HG02973 (cell line): ENCODE measurements at regions not wholly inside any gene's neighbourhood (a gene's known extent, or its start where the extent isn't known, plus 50 kb on each side); places are given as distances from the start of the nearest gene placed in this dataset.
"Not testable (repeated sequence)": the region's sequence is repeated elsewhere in the genome, so short reads cannot be mapped to it uniquely, and the experiment has no call there.

Experiments
- ATAC-seq: cut with Tn5 transposase; IDR thresholded peaks from one replicate; pipeline ENCODE4 v1.9.1; 2021; ENCODE audit warnings: moderate library complexity; ENCODE audit not compliant: unreplicated experiment

DNA sequence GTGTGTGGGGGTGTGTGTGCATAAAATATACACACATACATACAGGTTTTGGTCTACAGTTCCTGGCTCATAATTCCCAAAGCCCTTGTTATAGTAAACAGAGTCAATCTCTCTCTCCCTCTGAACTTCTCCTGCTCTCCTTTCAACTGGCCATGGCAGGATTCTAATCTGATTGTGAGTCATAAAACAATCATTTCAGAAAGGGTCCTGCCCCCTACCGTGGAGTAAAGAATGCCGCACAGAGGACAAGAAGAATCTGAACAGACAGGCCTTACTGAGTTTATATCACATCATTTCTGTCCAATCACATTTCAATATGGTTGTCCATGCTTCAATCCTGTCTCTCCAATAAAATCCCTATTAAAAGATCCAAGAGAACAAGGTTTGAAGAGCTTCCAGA, 416.9 kb downstream of the FRK start:
- no peak for ATAC-seq

DNA sequence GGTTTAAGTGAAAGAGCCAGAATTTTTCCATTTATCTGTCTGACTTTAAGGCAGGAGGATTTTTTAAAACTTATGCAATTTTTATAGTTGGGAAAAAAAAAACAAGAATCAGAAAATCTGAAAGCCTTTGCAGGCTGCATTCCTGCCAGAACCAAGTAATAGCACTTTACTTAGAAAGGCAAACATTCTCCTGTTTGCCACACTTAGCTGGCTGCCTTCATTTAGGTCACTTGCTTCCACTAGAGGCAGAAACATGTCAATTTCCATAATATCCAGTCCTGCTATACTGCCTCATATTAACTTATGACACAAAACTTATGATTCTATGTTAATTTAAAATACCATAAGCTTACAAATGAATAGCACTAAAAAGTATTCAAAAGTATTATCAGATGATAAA, 425.8 kb downstream of the FRK start:
- ATAC-seq: no peak

DNA sequence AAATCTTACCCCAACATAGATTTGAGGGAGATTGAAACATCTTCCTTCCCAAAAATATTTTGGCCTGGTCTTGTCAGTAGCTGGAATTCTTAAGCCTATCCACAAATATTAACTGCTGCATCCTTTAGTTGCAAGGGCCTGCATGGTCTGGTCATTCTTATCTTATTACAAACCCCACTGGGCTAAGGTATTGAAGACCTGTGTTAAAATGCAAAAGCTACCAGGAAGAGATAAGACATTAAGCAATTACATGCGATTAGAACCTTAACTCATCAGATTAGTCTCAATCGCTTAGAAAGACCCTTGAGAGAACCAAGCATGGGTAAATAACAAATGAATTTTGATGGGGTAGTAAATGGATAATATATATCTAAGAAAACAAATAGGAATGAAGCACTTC, 426.6 kb downstream of the FRK start:
- ATAC-seq: no peak

DNA sequence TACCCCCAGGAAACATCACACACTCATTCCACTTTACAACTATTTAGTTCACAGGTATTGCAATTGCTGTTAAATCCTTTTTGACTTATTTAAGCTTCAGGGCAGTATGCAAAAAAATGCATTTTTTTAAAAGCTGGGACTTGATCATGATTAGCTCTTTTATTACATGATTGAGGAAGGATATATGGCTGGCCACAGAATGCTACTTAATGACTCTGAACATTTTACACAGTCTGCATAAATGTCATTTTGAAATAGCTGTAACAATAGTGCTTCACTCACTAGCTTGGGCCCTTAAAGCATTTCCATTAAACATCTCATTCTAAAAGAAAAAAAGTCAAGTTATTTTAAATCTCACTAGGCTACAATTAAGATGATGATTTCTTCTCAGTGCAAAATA, 429.7 kb downstream of the FRK start:
- no peak for ATAC-seq

DNA sequence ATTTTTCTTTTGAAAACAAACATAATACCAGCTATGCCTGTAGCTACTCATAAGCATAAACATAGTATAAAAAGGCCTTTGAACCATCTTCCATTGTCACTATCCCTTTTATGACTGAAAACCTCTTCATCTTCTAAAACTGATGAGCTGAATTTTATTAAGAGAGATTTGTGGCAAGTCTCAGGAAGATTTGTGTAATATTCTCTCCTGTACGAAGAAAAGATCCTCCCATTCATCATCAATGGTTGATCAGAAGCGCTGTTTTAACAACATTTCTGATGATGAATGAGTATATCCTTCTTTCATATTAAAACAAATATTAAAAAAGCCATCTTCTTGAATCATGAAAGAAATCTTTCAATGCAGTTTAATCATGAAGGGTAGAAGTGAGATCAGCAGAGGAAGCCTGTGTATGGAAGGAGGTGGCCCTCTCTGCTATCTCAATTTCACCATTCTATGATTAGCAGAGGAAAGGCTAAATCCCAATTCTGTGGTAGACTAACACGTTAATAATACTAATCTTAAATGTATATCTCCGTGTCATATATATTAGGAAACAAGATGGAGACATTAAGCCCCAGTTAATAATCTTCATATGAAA, 430.2 kb downstream of the FRK start:
- ATAC-seq: no peak

DNA sequence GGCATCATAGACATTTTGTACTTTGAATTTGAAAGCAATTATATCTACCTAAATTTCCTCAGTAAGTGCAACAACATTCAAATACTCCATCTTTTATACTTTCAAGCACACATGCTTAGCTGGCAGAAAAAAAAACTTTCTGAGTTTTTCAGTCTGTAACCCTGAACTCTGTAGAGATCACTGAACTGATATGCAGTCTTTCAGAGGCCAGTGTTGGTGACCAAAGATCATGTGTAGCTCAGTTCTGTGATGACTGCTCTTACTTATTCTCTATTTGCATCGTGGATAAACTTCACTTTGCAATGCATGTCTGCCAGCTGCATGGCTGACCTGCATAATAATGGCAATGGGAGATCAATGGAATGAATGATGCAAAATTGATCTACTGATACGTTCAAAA, 431.3 kb downstream of the FRK start:
- ATAC-seq: no peak

DNA sequence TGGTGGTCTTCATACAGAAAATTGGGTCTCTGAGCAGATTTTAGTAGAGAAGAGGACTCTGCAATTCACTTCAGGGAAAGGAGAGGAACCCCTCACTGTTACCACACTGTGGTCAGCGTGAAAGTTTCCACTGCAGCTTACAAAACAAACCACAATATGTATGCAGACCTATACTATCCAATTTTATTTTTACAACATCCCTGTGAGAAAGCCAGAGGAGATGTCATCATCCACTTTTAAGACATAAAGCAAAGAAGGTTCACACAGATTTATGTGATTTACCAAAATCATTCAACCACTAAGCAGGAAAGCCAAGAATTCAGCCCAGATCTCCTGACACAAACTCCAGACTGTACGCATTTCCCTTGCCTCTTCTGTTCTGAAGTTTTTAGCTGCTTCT, 442.4 kb downstream of the FRK start:
- no peak for ATAC-seq

DNA sequence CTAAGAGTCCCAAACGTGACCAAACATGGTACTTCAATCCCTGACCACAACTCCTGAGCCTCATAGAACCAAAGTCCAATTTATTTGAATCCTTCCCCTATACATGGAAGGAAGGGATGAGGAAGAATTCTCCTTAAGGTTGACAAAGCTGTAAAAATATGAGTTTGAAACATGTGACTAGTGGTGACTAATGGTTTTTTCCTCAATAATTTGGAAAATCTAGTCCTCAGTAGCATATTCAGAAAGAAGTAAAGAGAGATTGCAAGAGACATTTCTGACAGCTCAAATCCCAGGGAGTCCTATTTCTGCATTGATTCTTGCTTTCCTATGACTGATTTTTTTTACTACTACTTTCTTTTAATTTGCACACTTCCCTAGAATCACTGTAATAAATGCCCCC, 443.7 kb downstream of the FRK start:
- ATAC-seq: no peak

DNA sequence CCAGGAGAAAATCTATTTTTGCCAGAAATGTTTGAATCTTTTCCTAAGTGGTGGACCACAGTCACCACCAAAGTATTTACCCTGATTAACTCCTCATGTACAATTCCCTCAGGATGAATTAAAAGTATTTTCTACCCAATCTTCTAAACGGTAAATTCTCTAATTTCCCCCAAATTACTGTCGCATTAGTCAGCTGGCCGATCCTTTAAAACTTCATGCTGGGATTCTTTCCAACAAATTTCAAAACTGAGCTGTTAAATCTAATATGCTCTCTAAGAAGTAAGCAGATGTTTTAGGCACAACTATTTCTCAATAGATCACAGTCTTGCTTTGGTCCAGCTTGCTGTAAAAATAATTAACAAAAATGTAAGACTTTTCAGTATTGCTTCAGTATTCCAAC, 447.2 kb downstream of the FRK start:
- ATAC-seq: no peak

DNA sequence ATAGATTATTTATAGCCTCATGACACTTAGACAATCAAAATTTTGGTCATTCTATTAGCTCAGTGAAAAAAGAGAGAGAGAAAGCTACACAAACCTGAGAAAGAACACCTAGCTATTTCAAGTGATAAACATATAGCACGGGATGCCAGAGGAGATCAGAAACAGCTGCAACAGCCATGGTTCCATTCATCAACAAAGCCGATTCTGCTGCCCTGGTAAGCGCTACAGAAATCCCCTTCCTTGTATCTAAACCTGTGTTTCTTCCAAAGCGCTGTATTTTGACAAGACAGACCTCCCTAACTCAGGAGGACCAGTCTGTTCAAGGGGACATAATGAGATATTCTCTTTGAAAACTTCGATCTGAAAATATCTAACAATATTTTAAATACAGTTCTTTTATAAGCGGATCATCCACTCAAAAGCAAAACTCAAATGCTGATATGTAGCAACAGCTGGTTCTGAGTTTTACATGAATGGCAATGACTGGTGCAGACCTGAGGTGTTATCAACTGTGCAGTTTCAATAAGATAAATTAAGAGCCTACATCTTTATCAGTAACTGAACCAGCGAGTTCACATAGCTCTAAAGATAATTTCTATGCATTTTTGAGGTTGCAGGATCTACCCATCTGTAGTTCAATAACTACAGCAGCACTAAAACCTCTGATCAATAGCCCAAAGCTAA, 447.8 kb downstream of the FRK start:
- ATAC-seq: no peak

DNA sequence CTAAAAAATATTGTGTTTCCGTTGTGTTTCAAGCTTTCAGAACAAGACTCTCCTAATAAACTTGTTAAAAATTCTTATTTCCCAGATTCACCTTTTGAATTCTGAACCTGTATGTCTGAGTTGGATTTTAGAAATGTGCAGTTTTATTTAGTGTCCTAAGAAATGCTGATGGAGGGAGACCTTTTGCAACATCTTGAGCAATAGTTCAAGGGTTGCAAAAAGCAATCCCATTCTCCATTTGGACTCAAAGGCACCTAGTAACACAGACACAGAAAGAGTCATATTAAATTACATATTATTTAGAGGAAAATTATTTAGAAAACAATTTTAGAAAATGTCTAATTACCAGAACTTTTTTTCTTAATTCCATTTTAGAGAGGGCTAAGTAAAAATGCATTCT, 448.5 kb downstream of the FRK start:
- no peak for ATAC-seq

DNA sequence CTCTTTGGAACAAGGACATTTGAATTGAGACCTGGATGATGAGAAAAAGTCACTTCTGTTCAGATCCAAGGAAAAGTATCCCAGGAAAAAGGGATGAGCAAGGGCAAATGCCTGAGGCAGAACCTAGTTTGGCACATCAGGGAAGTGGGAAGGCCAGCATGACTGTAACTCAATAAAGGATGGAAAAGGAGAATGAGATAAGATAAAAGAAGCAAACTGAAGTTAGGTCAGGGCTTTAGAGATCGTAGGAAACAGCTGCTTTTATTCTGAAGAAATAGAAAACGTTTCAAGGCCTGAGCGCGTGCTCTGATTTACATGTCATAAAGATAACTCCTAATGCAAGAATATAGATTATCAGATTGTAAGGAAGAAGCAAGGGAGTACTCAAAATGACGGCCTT, 450.0 kb downstream of the FRK start:
- no peak for ATAC-seq

DNA sequence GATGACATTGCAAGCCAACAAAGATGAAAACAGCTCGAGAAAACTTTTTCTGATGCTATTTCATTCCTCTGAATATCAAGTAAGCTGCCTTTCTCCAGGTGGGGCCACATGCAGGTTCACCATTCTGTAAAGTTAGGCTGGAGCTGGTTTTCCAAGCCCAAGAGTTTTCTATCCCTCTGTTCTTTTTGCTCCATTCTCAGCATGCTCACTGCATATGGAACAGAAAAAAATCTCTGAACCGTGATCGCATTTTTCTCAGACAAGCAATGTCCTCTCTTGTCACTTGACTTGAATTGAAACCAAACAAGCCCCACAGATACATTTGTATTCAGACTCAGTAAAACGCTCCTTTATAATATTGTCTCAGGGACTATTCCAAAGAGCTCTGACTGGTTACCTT, 451.6 kb downstream of the FRK start:
- ATAC-seq: no peak

DNA sequence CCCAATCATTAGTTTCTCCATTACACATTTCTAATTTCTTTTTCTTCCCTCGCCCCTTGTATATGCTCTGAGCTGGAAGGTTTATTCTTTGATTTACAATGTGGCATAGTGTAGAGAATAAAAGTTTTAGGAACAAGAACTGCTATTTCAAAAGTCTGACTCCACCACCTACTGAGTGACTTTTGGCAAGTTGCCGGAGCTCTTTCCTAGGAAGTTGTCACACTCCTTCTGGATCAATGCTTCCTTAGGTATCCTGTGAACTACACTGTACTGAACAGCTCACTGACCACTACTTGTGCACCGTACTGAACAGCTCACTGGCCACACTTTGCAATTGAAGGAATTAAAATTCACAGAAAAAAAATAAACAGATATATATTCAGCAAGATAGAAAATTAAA, 458.2 kb downstream of the FRK start:
- no peak for ATAC-seq

DNA sequence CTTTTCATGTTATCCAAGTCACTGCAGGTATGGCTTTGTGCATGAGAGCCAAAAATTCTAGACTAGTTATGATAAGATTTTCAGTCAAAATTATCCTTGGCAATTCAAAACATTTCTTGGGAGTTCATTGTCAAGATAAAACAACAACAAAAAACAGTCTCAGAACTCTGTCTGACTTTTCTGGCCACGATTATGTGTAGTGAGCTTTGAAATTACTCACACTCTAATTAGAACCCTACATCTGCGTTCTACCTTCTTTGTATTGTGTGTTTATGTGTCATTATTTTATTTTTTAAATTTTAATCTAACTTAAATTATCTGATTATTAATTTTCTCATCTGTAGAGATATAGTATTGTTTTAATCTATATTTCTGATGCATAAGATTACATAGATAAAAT, 459.2 kb downstream of the FRK start:
- ATAC-seq: no peak

DNA sequence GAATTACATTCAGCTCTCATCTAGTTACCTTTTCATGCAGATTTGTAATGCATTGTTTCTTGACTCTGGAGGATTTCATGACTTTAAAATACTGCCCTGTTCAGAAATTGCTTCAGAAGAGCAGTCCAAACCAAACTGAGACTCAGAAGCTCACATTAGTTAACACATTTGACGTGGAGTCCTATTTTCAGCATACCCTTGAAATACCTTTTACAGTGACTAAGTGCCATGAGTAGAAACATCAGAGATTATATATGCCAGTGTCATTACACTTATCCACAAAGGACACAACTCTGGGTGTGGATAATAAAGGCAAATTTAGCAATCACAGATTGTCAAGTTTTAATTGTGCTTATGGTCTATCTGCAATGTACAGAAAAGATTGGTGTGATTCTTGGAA, 459.6 kb downstream of the FRK start:
- ATAC-seq: no peak

DNA sequence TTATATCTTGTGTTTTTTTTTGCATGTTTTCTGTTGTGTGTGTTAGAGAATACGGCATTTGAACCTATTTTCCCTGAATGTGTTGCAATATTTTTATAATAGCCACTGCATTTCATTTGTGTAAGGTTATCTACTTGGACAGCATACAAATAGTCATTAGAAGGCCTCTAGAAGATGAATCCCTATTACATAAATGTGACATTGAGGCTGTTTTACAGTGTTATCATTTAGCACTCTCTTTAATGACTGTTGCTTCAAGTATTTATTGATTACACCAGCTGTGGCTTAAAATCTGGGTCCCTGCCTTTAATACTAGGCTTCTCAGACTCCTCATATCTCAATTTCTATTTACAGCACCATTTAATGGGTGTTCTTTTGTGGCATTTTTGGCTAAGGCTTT, 465.8 kb downstream of the FRK start:
- no peak for ATAC-seq

DNA sequence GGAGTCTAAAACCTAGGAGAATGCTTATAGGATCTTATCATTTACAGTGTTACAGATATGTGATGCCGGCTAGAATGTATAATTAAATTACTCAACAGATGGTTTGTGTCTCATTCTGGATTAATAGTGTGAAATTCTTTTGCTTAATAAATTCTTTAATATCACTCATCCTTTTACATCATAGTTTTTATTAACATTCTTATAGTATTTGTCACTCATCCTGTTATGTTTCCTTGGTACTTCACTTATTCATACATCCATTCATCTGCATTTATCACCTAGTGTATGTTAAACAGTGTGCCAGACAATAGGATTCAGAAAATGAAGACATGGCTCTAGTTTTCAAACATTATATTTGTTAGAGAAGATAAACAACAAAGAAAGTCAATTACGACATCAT, 468.7 kb downstream of the FRK start:
- ATAC-seq: no peak

DNA sequence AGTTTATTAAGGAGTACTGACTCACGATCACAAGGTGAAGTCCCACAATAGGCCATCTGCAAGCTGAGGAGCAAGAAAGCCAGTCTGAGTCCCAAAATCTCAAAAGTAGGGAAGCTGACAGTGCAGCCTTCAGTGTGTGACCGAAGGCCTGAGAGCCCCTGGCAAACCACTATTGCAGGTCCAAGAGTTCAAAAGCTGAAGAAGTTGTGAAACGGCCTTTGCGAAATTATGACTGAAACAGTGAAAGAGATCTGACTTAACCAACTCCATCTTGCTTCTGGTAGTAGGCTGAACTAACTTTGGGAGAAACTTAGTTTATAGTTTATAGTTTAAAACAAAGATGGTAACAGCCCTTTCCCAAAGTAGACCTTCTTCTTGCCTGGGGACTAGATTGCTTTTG, 471.6 kb downstream of the FRK start:
- not testable (repeated sequence) for ATAC-seq

DNA sequence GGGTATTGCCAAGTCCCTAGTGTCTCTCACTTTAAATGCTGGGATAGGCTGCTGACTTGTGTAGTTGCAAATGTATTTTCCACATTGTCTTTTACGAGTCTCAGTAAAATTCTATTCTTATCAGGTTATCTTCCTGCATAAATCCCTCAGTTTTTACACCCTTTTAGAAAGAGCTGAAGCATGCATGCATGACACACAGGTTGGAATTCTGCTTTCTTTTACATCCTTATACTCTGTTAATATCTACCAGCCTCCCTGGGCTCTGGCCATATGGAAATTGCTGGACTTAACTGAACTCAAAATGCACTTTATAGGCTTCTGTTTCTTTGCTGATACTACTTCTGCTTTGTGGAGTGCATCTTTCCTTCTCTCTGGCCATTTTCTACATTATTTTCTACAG, 477.4 kb downstream of the FRK start:
- no peak for ATAC-seq

DNA sequence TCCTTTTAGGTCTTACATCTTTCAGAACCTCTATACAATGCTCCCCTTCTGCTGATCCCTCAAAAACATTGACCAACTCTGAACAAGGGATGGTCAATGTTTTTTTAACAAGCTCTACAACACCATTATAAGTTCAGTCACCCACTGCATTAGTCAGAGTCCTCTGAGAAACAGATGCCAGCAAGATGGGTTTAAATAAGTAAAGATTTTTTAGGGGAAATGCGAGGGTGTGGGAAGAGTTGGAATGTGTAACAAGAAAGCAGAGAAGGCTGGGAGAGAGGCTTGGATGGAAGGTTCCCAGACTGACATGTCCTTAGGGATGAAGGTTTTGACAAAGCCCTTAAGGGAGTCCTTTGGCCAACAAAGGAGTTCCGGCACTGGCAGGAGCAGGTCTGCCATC, 478.3 kb downstream of the FRK start:
- ATAC-seq: no peak

DNA sequence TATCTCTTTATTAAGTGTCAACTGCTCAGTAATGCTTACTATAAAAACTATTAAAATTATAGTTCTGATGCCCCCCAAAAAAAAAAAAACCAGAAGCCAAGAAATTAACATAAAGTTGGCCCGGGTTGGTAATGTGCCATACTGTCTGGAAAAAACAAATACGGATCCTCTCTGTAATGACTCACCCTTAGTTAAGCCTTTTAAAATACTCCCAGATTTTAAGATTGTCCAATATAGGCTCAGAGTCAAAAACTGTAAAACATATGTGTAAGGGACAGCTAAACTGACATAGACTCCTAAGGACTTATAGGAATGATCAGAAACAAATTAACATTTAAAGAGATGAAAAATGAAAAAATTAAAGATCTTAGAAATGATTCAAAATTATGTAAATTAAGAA, 481.1 kb downstream of the FRK start:
- not testable (repeated sequence) for ATAC-seq

DNA sequence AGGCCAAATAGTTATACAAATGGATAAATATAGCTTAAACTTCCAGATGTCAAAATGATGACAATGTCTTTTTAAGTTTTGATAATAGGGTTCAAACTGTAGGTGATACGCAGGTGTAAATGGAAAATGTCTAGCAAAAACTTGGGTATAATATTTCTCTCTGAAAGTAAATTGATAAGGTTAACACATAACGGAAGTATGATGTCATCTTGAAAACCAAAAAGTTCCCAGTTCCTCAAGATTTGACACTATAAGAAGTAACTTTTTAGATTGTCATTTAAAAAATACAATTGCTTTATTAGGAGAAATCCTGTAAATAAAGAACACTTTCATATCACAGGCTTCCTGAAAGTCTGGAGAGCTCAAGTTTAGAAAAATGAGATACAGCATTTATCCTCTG, 483.4 kb downstream of the FRK start:
- no peak for ATAC-seq
